SK-N-SH (cell line): ENCODE measurements at regions not wholly inside any gene's neighbourhood (a gene's known extent, or its start where the extent isn't known, plus 50 kb on each side); places are given as distances from the start of the nearest gene placed in this dataset.

Experiments
- CTCF ChIP-seq: fragments of 200-600 bp; sonication (generic); IDR thresholded peaks from 2 replicates; pipeline ENCODE4 v1.6.1; 2017; ENCODE audit warnings: antibody characterized with exemption, mild to moderate bottlenecking, moderate library complexity
- EP300 ChIP-seq, 2 experiments: IDR thresholded peaks; 2 replicates each; pipeline versions ENCODE4 v1.4.0 to v1.6.1; 2012; ENCODE audit warnings: borderline replicate concordance in 1 of 2, low read depth in 1 of 2, low read length in 1 of 2
- FOXM1 ChIP-seq: IDR thresholded peaks from 2 replicates; pipeline ENCODE4 v1.4.0; 2012; ENCODE audit warnings: low read depth, mild to moderate bottlenecking
- MAX ChIP-seq: IDR thresholded peaks from 2 replicates; pipeline ENCODE4 v1.4.0; 2012; ENCODE audit warnings: low read depth
- PBX3 ChIP-seq: IDR thresholded peaks from 2 replicates; pipeline ENCODE4; 2012
- RCOR1 ChIP-seq: fragments of 150-350 bp; IDR thresholded peaks from 2 replicates; pipeline ENCODE4 v1.6.1; 2017; ENCODE audit warnings: antibody characterized with exemption, low read length
- SMC3 ChIP-seq: IDR thresholded peaks from 2 replicates; pipeline ENCODE4 v1.6.1; 2012; ENCODE audit warnings: low read depth, low read length, improper control_type of control experiment
- TAF1 ChIP-seq: IDR thresholded peaks from 2 replicates; pipeline ENCODE4 v1.6.1; 2012; ENCODE audit warnings: low read depth, mild to moderate bottlenecking, low read length, moderate library complexity, borderline replicate concordance
- TEAD4 ChIP-seq: IDR thresholded peaks from 2 replicates; pipeline ENCODE4 v1.4.0; 2012; ENCODE audit warnings: mild to moderate bottlenecking, borderline replicate concordance; ENCODE audit not compliant: insufficient read depth

- TF ChIP-seq TAF1 (no peak), CTCF (no peak), PBX3 (no peak), EP300 (IDR thresholded peaks at IDR 0.05; ENCODE audit: borderline replicate concordance in 1 of 2, low read depth in 1 of 2, low read length in 1 of 2) (no peak), RCOR1 (no peak), TEAD4 (no peak), MAX (no peak), FOXM1 (no peak), SMC3 (no peak)
Observed at GRCh38 chr17:15092762-15093161, 172.4 kb downstream of the PMP22 start.
